ENCODE measurements at regions not wholly inside any gene's neighbourhood (a gene's known extent, or its start where the extent isn't known, plus 50 kb on each side); places are given as distances from the start of the nearest gene placed in this dataset.

DNA sequence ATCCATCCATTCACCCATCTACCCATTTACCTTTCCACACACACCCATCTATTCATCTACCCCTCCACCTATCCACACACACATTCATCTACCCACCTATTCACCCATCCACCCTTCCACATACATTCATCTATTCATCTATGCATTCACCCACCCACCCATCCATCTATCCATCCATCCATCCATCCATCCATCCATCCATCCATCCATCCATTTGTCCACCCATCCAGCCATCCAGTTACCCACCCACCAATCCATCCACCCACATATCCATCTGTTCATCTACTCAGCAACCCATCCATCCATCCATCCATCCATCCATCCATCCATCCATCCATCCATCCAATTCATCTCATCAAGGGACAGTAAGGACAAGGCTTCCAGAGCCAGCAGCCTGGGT, 74.0 kb downstream of the INHBB start:
- Mint-ChIP-seq H3K4me1 (no peaks in the 10 kb centered on the region), H3K4me3 (no peak overlapping the region), H3K27ac (no peak overlapping the region), H3K36me3 (ENCODE audit: low read depth) (no peaks in the 10 kb centered on the region), H3K27me3 (peaks cover 42% of the 10 kb centered on the region), H3K9me3 (no peaks in the 10 kb centered on the region)
- no peak for ATAC-seq (replicated peaks)

- H3K36me3 Mint-ChIP-seq (ENCODE audit: low read depth) = no peaks in the 10 kb centered on the region
- H3K4me3 Mint-ChIP-seq = no peak overlapping the region
- H3K9me3 Mint-ChIP-seq = no peaks in the 10 kb centered on the region
- no peaks in the 10 kb centered on the region for H3K4me1 Mint-ChIP-seq
- no peak overlapping the region for H3K27ac Mint-ChIP-seq
- peaks cover 45% of the 10 kb centered on the region for H3K27me3 Mint-ChIP-seq
- ATAC-seq (replicated peaks) = no peak
Measured at GRCh38 chr2:120421126-120421829, 75.3 kb downstream of the INHBB start.

DNA sequence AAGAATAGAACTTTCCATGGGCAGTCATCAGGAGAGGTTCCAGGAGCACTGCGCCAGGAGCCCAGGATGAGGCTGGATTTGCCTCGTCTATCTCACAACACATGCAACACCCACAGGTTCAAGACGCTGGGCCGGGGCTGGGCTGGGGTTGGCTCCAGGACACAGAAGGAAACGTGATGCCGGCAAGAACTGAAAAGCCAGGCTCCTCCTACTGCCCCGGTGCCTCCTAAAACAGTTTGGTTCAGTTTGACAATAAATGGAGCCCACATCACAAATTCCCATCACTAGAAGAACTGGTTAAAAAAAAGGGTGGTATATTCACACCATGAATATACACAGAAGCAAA, 75.9 kb downstream of the INHBB start:
- no peak for ATAC-seq (replicated peaks)
- no peaks in the 10 kb centered on the region for H3K36me3 Mint-ChIP-seq (ENCODE audit: low read depth)
- no peaks in the 10 kb centered on the region for H3K9me3 Mint-ChIP-seq
- H3K4me3 Mint-ChIP-seq = no peak overlapping the region
- H3K27ac Mint-ChIP-seq = no peak overlapping the region
- H3K4me1 Mint-ChIP-seq = no peaks in the 10 kb centered on the region
- peaks cover 45% of the 10 kb centered on the region for H3K27me3 Mint-ChIP-seq

- Mint-ChIP-seq H3K27me3 (peaks cover 42% of the 10 kb centered on the region), H3K9me3 (no peaks in the 10 kb centered on the region), H3K27ac (no peak overlapping the region), H3K4me3 (no peak overlapping the region), H3K4me1 (no peaks in the 10 kb centered on the region), H3K36me3 (ENCODE audit: low read depth) (no peaks in the 10 kb centered on the region)
- ATAC-seq (replicated peaks) = no peak
Measured at GRCh38 chr2:120422465-120423160, 76.7 kb downstream of the INHBB start.

DNA sequence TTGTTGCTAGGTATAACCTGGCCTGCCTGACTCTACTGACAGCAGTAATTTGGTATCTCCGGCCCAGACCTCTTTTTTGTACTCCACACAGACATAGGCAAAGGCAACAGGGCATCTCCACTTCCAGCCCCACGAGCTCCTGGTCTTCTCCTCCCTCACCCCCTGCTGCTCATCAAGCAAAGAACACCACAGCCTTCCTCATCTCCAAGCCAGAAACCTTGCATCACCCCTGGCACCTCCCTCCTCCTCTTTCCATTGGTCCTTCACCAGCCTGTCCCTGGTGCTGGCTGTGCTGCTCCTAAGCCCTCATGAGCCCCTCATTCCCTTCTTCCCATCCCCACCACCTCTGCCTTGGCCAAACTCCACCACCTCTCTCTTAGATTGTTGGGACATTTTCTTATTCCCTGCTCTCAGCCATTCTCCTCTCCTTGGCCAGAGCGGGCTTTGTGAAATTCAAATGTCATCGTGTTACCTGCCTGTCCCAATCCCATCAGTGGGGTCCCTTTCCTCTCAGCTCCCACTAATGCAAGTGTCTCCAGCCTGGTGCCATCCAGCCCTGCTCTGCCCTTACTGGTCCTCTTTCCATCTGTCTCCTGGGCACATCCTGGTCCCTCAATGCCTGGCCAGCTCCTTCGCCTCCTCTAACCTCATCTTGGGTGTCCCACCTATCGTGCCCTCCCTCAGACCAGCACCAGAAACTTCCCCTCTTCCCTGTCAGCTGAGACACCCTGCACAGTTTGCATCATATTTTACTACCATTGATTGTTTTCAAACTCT, 77.4 kb downstream of the INHBB start:
- ATAC-seq (replicated peaks) = no peak
- no peaks in the 10 kb centered on the region for H3K9me3 Mint-ChIP-seq
- H3K4me1 Mint-ChIP-seq = no peaks in the 10 kb centered on the region
- no peak overlapping the region for H3K4me3 Mint-ChIP-seq
- no peak overlapping the region for H3K27ac Mint-ChIP-seq
- peaks cover 44% of the 10 kb centered on the region for H3K27me3 Mint-ChIP-seq
- H3K36me3 Mint-ChIP-seq (ENCODE audit: low read depth) = no peaks in the 10 kb centered on the region

GRCh38 chr2:120424274-120424796, 78.4 kb downstream of the INHBB start:
- H3K27me3 Mint-ChIP-seq = peaks cover 40% of the 10 kb centered on the region
- ATAC-seq (replicated peaks) = no peak
- H3K4me1 Mint-ChIP-seq = no peaks in the 10 kb centered on the region
- H3K36me3 Mint-ChIP-seq (ENCODE audit: low read depth) = no peaks in the 10 kb centered on the region
- H3K4me3 Mint-ChIP-seq = no peak overlapping the region
- H3K27ac Mint-ChIP-seq = no peak overlapping the region
- no peaks in the 10 kb centered on the region for H3K9me3 Mint-ChIP-seq

DNA sequence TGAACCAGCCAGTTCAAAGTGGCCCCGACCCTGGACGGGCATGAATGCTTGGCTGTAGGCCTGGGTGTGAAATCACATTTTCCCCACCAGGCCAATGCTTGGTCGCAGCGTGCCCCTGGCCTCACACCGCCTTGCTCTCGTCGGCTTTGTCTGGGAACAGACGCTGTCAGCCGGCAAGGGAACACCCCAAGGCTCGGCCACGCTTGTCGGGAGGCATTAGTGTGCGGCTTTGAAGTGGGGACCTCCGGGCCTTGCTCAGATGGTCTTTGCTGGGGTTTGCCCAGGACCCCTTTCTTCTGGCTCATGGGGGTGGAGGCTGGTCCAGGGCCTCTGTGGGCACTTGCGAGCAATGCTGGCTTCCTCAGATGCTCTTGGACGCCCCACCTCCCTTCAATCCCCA, 79.1 kb downstream of the INHBB start:
- no peaks in the 10 kb centered on the region for H3K4me1 Mint-ChIP-seq
- ATAC-seq (replicated peaks) = no peak
- H3K27me3 Mint-ChIP-seq = peaks cover 40% of the 10 kb centered on the region
- H3K4me3 Mint-ChIP-seq = no peak overlapping the region
- H3K9me3 Mint-ChIP-seq = no peaks in the 10 kb centered on the region
- H3K27ac Mint-ChIP-seq = no peak overlapping the region
- no peaks in the 10 kb centered on the region for H3K36me3 Mint-ChIP-seq (ENCODE audit: low read depth)

- no peaks in the 10 kb centered on the region for H3K36me3 Mint-ChIP-seq (ENCODE audit: low read depth)
- H3K4me3 Mint-ChIP-seq = no peak overlapping the region
- no peak for ATAC-seq (replicated peaks)
- H3K4me1 Mint-ChIP-seq = no peaks in the 10 kb centered on the region
- peaks cover 19% of the 10 kb centered on the region for H3K27me3 Mint-ChIP-seq
- H3K27ac Mint-ChIP-seq = no peak overlapping the region
- H3K9me3 Mint-ChIP-seq = no peaks in the 10 kb centered on the region
Measured at GRCh38 chr2:120428748-120429147, 82.8 kb downstream of the INHBB start.

- Mint-ChIP-seq H3K27ac (no peak overlapping the region), H3K9me3 (no peaks in the 10 kb centered on the region), H3K36me3 (ENCODE audit: low read depth) (no peaks in the 10 kb centered on the region), H3K4me3 (no peak overlapping the region), H3K27me3 (peaks cover 17% of the 10 kb centered on the region), H3K4me1 (no peaks in the 10 kb centered on the region)
- no peak for ATAC-seq (replicated peaks)
Measured at GRCh38 chr2:120429586-120430500, 83.9 kb downstream of the INHBB start.

GRCh38 chr2:120430501-120430830, 84.5 kb downstream of the INHBB start:
- Mint-ChIP-seq H3K9me3 (no peaks in the 10 kb centered on the region), H3K4me1 (no peaks in the 10 kb centered on the region), H3K27ac (no peak overlapping the region), H3K4me3 (no peak overlapping the region), H3K27me3 (peaks cover 17% of the 10 kb centered on the region), H3K36me3 (ENCODE audit: low read depth) (no peaks in the 10 kb centered on the region)
- ATAC-seq (replicated peaks) = no peak

DNA sequence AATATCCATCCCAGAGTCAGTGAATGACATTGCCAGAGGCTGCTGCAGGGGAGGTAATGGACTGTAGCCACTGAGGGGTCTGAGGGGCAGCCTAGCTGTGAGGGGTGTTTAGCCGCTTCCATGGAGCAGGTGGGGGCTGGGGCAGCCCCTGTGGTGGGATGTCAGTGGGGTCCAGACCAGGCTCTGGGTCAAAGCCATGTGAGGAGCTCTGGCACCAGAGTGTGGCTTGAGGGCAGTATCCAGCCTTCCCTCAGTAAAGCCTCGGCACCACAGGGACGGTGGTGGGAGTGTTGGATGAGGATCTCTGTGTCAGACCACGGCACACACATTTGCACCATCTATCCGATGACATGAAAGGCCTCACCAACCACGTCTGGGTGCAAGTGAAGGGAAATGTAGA, 85.0 kb downstream of the INHBB start:
- Mint-ChIP-seq H3K27me3 (peaks cover 14% of the 10 kb centered on the region), H3K36me3 (ENCODE audit: low read depth) (no peaks in the 10 kb centered on the region), H3K4me1 (no peaks in the 10 kb centered on the region), H3K27ac (no peak overlapping the region), H3K4me3 (no peak overlapping the region), H3K9me3 (no peaks in the 10 kb centered on the region)
- no peak for ATAC-seq (replicated peaks)

GRCh38 chr2:120431386-120432292, 85.7 kb downstream of the INHBB start:
- H3K4me3 Mint-ChIP-seq = no peak overlapping the region
- no peak overlapping the region for H3K27ac Mint-ChIP-seq
- H3K27me3 Mint-ChIP-seq = peaks cover 14% of the 10 kb centered on the region
- no peaks in the 10 kb centered on the region for H3K9me3 Mint-ChIP-seq
- H3K4me1 Mint-ChIP-seq = no peaks in the 10 kb centered on the region
- H3K36me3 Mint-ChIP-seq (ENCODE audit: low read depth) = no peaks in the 10 kb centered on the region
- no peak for ATAC-seq (replicated peaks)

GRCh38 chr2:120432293-120432975, 86.5 kb downstream of the INHBB start:
- H3K27ac Mint-ChIP-seq = no peak overlapping the region
- ATAC-seq (replicated peaks) = no peak
- H3K4me1 Mint-ChIP-seq = no peaks in the 10 kb centered on the region
- H3K36me3 Mint-ChIP-seq (ENCODE audit: low read depth) = no peaks in the 10 kb centered on the region
- H3K9me3 Mint-ChIP-seq = no peaks in the 10 kb centered on the region
- H3K27me3 Mint-ChIP-seq = peaks cover 14% of the 10 kb centered on the region
- H3K4me3 Mint-ChIP-seq = no peak overlapping the region

Data from activated T-helper 17 cell treated with anti-CD3 and anti-CD28 coated beads, Interleukin-2, amount 50 U/mL, for 72 hours (primary cell).